ENCODE measurements at regions not wholly inside any gene's neighbourhood (a gene's known extent, or its start where the extent isn't known, plus 50 kb on each side); places are given as distances from the start of the nearest gene placed in this dataset.
A peak's percentile ranks its signal among the peaks of the same experiment; 100 is the strongest.

DNA sequence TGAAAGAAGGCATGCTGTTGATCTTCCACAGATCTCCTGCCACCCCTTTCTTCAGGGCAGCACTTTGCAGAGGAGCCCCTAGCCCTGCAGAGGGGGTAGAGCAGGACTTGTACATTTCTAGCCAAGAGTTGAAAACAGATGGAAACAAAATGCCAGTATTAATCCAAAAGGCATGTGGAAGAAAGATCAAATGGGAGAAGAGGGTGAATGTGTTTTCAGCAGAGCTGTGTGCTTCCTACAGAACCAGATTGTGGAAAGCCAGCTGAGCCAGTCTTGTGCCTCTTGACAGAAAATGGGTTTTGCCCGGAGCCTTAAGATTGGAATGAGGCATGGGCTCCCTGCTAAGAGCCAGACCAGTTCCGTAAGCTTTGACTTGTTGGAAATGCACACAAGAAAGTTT is 105.2 kb upstream of the TSPAN2 start:
- no peak for DNase-seq (ENCODE audit: extremely low spot score)
- WGBS, result 24% methylated on average over 2 of the region's 2 CpGs

DNA sequence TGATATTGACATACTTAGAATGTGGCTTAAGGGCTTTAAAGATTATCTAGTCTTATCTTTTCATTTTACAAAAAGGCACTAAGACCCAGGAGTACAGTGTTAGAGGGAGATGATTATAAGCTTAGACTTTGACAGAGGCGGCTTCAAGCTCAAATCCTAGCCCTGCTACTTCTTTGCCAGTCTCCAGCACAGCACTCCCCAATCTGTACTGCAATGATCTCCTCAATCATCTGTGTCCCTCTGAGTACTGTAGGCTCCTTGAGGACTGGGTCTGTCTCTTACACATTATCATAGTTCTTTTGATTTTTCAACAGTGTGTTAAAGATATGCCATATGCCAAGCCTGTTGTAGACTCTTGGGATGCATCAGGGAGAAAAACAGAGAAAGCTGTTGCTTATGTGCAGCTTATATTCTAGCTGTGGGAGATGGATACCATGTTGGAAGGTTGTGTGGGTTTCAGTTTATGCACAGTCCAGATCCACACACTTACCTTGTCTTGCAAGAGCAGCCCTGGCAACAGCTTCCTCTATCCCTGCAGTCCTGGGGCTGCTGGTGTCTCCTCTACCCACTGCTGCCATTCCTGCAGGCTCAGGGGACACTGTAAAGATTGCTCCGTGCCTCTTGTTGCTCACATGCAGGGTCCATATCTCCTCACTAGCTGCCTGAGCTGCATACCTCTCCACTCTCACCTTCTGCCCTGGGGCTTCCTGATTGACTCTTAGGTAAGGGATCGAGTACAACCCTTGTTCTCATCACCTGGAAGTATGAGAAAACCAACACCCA is 103.9 kb upstream of the TSPAN2 start:
- Histone ChIP-seq H3K27ac (ENCODE audit: low read depth) (no peak overlapping the region), H3K36me3 (ENCODE audit: insufficient read depth) (no peaks in the 10 kb centered on the region), H3K4me3 (ENCODE audit: low read depth, low read length) (no peak overlapping the region), H3K4me1 (ENCODE audit: insufficient read depth) (peaks cover 2% of the 10 kb centered on the region)
- no peak for DNase-seq (ENCODE audit: extremely low spot score)
- 98% methylated on average over 3 of the region's 3 CpGs for WGBS

More for the DNA sequence above, 105.2 kb upstream of the TSPAN2 start:
- H3K4me1 ChIP-seq (ENCODE audit: insufficient read depth), result no peaks in the 10 kb centered on the region
- no peak overlapping the region for H3K27ac ChIP-seq (ENCODE audit: low read depth)
- no peaks in the 10 kb centered on the region for H3K36me3 ChIP-seq (ENCODE audit: insufficient read depth)
- H3K4me3 ChIP-seq (ENCODE audit: low read depth, low read length), result no peak overlapping the region

DNA sequence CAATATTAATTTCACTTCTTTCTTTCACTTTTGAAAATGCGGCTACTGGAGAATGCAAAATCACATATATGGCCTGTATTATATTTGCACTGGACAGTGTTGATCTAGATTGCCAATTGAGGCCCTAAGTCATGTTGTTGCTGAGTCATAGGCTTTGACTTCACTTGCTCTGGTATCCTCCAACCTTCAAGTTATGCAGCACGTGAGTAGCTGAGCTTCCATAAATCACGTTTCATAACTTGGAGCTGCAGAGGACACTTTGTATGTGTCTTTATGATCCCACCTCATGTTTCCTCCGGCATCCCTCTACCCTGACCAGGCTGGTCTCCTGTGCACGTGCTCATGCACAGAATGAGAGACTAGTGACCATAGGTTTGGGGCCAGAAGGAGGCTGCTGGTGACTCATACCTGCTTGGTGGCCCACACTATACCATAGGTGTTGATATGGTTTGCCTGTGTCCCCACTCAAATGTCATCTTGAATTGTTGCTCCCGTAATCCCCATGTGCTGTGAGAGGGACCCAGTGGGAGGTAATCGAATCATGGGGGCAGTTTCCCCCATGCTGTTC is 103.0 kb upstream of the TSPAN2 start:
- WGBS, result 96% methylated on average over 7 of the region's 7 CpGs
- no peaks in the 10 kb centered on the region for H3K36me3 ChIP-seq (ENCODE audit: insufficient read depth)
- H3K4me3 ChIP-seq (ENCODE audit: low read depth, low read length), result no peak overlapping the region
- DNase-seq (ENCODE audit: extremely low spot score), result no peak
- no peak overlapping the region for H3K27ac ChIP-seq (ENCODE audit: low read depth)
- peaks cover 2% of the 10 kb centered on the region for H3K4me1 ChIP-seq (ENCODE audit: insufficient read depth)

DNA sequence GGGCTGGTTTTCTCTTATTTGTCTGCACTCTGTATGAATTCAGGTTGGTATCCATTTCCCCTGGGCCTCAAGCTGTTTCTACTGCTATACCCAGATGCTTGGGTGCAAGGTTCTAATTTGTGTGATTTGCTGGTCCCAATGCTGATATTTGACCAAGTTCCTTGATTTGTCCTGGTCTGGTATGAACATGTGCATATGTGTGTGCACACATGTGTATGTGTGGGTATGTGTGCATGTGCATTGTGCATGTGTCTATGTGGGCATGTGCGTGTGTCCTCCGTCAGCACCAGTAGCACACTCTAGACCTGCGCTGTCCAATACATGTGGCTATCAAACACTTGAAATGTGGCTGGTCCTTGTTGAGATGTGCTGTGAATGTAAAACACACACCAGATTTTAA is 102.4 kb upstream of the TSPAN2 start:
- no peak overlapping the region for H3K27ac ChIP-seq (ENCODE audit: low read depth)
- H3K36me3 ChIP-seq (ENCODE audit: insufficient read depth), result no peaks in the 10 kb centered on the region
- WGBS, result 99% methylated on average over 3 of the region's 3 CpGs
- H3K4me3 ChIP-seq (ENCODE audit: low read depth, low read length), result no peak overlapping the region
- peaks cover 2% of the 10 kb centered on the region for H3K4me1 ChIP-seq (ENCODE audit: insufficient read depth)
- DNase-seq (ENCODE audit: extremely low spot score), result no peak

DNA sequence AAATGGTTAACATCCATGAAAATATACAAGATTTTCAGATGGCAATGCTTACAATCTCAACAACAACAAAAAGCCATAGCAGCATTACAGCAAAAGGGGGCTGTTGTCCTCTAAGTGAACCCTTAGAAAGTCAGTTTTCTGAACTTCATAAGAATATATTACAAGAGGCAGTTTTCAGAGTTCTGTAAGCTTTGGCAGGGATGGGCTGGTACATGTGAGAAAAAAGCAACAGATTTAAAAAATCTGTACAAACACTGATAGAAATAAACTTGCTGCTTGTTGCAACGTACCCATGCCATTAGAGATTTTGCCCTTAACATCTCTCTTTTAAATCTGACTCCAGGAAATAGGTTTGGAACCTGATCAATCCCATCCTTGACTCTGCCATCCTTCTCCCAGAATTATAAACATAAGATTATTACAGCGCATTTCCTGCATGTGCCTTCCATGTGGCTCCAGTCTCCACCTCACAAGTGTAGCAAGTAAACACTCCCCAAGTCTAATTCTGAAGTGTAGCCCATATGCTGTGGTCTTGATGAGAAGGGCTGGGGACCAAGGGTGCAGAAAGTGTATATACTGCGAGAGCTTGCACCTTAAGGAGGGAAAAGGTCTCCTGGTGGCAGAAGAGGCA is 101.4 kb upstream of the TSPAN2 start:
- Histone ChIP-seq H3K4me1 (ENCODE audit: insufficient read depth) (peaks cover 2% of the 10 kb centered on the region), H3K4me3 (ENCODE audit: low read depth, low read length) (no peak overlapping the region), H3K27ac (ENCODE audit: low read depth) (no peak overlapping the region), H3K36me3 (ENCODE audit: insufficient read depth) (no peaks in the 10 kb centered on the region)
- no peak for DNase-seq (ENCODE audit: extremely low spot score)
- WGBS, result 59% methylated on average over 3 of the region's 3 CpGs

DNA sequence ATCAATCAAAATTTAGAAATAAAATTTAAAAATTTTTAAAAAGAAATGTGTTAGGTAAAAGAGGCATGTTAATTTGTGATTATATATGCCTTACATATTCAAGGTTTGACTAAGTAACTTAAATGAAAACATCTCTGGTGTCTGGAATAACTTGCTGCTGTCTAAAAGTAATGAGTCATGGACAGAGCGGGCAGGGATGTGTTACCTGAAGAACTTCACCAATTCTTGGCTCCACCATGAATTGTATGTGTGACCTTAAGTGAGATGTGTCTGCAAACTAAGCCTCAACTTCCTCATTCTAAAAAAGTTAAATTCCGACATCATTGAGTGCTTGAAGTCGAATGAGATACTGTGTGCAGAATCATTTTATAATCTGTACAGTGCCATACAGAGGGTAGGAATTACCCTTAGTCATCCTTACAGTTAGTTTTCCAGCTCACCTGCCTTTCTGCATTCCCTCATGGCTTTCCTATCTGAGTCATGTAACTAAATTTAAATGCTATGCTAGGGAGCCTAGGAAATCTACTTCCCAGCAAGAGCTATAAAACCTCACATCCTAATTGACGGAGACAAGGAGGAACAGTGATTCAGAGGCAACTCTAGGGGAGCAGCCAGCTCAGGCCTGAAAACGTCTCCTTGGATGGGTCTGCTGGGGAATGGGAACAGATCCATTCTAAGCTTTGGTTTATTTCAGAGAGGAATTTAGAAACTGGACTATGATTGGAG is 100.7 kb upstream of the TSPAN2 start:
- H3K4me1 ChIP-seq (ENCODE audit: insufficient read depth), result peaks cover 2% of the 10 kb centered on the region
- H3K4me3 ChIP-seq (ENCODE audit: low read depth, low read length), result no peak overlapping the region

DNA sequence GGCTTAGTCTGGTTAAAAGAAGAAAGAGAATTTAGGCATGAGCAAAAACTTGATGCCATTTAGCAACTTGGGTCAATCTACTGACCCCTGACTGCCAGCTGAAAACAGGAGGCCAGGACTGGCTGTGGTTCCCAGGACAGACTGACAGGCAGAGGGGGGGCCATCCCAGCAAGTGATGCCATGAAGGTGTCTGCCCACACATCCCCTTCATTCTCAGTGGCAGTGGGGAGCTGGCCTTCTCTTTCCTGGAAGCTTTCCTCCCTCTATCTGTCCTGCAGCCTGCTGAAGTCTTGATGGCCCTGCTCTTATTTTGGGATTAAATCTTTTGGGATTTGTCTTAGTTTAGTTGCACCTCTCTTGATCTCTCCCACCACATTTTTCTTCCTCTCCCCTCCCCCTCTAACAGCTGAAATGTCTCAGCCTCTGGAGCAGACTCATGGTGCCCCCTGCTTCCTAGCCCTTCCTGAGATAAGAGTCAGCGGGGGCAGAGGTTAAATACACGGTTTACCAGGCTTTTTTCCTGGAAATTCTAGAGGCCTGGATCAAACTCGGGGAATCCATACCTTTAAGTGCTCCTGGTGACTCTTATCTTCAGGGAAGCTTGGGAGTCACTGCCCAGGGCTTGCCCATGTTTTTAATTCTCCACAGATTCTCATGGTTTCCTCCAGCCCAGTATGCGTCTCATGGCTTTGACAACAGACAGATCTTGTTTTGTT is 99.5 kb upstream of the TSPAN2 start:
- no peak for DNase-seq (ENCODE audit: extremely low spot score)
- 75% methylated on average over 4 of the region's 4 CpGs for WGBS
- no peak overlapping the region for H3K27ac ChIP-seq (ENCODE audit: low read depth)
- H3K4me3 ChIP-seq (ENCODE audit: low read depth, low read length), result no peak overlapping the region
- H3K4me1 ChIP-seq (ENCODE audit: insufficient read depth), result peaks cover 2% of the 10 kb centered on the region
- H3K36me3 ChIP-seq (ENCODE audit: insufficient read depth), result no peaks in the 10 kb centered on the region

More for the DNA sequence above, 100.7 kb upstream of the TSPAN2 start:
- Histone ChIP-seq H3K27ac (ENCODE audit: low read depth) (no peak overlapping the region), H3K36me3 (ENCODE audit: insufficient read depth) (no peaks in the 10 kb centered on the region)
- DNase-seq (ENCODE audit: extremely low spot score), result peak; percentile 57
- WGBS, result 52% methylated on average over 5 of the region's 5 CpGs

DNA sequence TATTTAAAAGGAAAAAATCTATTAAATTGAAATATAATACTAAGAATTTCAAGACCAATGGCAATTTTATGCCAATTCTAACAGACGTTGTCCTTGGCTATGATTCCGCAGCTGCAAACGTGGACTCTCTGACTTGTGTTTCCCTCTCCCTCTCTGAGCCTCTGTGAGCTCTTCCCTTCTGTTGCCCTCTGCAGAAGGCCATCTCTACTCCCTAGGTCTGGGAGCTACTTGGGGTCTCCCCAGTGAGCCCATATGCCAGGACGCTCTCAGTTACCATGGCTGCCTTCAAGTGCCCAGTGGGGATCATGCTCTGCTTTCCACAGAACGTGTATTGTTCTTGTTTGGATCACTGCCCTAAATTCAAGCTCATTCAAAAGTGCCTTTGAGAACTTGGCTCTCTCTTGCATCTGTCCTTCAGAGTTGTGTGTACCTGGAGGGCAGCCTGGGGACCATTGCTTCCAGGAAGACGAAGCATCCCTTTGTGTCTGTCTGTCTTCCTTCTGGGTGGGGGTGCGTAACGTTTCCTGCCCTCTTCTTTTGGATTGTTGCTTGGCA is 97.5 kb upstream of the TSPAN2 start:
- Histone ChIP-seq H3K36me3 (ENCODE audit: insufficient read depth) (no peaks in the 10 kb centered on the region), H3K4me3 (ENCODE audit: low read depth, low read length) (no peak overlapping the region), H3K4me1 (ENCODE audit: insufficient read depth) (peaks cover 2% of the 10 kb centered on the region), H3K27ac (ENCODE audit: low read depth) (no peak overlapping the region)
- DNase-seq (ENCODE audit: extremely low spot score), result no peak
- WGBS, result 83% methylated on average over 8 of the region's 8 CpGs

DNA sequence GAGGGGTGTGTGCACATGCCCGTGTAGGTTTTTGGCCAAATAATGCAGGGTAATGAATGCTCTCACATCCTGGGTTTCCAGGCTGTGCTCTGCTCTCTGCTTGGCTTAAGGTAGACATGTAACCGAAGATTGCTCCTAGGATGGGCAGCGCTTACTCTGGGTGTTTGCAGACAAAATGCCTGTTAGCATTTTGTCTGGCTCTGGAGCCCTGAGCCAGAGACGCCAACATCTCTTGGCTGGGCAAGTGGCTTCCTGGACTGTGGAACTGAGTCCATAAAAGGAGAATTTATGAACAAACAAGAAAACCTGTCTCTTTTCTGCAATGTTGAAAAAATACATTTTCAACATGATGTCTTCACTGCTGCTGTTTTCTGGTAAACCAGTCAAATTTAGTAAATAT is 96.0 kb upstream of the TSPAN2 start:
- H3K4me3 ChIP-seq (ENCODE audit: low read depth, low read length), result no peak overlapping the region
- DNase-seq (ENCODE audit: extremely low spot score), result no peak
- WGBS, result 73% methylated on average over 4 of the region's 4 CpGs
- peaks cover 2% of the 10 kb centered on the region for H3K4me1 ChIP-seq (ENCODE audit: insufficient read depth)
- H3K36me3 ChIP-seq (ENCODE audit: insufficient read depth), result no peaks in the 10 kb centered on the region
- no peak overlapping the region for H3K27ac ChIP-seq (ENCODE audit: low read depth)

DNA sequence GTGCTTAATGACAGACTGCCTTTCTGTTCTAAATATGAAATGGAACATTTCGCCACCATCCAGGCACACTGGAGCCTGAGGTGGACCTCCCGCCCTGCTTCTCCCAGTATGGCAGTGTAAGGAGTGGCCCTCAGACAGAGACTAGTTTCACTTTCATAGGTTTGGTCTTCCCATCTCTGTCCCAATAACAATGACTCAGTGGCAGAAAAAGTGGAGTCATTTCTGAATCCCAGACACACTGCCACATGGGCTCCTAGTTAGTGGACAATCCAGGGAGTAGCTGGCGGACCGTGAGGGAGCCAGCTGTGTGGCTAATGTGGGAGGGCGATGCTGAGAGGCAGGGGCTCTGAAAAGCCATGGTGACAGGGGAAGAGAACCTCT is 95.6 kb upstream of the TSPAN2 start:
- no peak for DNase-seq (ENCODE audit: extremely low spot score)
- Histone ChIP-seq H3K36me3 (ENCODE audit: insufficient read depth) (no peaks in the 10 kb centered on the region), H3K4me3 (ENCODE audit: low read depth, low read length) (no peak overlapping the region), H3K27ac (ENCODE audit: low read depth) (no peak overlapping the region), H3K4me1 (ENCODE audit: insufficient read depth) (peaks cover 2% of the 10 kb centered on the region)
- WGBS, result 95% methylated on average over 5 of the region's 5 CpGs

DNA sequence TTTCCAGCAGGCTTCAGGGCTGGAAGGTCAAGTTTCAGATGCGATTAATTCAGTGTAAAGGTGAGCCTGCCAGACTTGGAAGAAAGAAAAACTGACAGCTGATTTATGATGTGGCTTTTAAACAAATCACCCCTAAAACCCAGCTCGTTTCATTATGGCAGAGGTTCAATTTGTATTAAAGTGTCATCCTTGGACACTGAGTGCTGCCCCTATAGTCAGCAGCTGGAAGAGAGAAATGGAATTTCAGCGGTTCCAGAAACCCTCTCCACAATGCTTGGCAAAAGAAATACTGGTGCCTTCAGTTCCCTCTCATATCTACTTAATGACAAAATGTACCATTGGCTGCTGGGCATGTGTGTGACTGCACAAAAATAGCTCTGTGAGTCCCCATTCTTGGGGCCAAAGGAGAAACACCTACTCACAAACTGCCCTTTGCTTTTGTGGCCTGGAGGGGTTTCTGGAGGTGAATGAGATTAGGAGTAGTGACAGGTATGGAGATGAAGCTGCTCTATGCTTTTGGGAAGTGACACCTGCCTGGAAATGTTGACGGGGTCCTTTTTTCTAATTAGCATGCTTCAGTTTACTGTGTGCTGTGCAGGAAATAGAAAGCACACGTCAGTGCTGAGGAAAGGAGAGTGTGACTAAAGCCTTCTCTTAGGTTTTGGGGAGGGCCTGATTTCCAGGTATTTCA is 95.1 kb upstream of the TSPAN2 start:
- 54% methylated on average over 5 of the region's 5 CpGs for WGBS
- Histone ChIP-seq H3K4me3 (ENCODE audit: low read depth, low read length) (no peak overlapping the region), H3K4me1 (ENCODE audit: insufficient read depth) (peaks cover 2% of the 10 kb centered on the region), H3K27ac (ENCODE audit: low read depth) (no peak overlapping the region), H3K36me3 (ENCODE audit: insufficient read depth) (no peaks in the 10 kb centered on the region)
- no peak for DNase-seq (ENCODE audit: extremely low spot score)

DNA sequence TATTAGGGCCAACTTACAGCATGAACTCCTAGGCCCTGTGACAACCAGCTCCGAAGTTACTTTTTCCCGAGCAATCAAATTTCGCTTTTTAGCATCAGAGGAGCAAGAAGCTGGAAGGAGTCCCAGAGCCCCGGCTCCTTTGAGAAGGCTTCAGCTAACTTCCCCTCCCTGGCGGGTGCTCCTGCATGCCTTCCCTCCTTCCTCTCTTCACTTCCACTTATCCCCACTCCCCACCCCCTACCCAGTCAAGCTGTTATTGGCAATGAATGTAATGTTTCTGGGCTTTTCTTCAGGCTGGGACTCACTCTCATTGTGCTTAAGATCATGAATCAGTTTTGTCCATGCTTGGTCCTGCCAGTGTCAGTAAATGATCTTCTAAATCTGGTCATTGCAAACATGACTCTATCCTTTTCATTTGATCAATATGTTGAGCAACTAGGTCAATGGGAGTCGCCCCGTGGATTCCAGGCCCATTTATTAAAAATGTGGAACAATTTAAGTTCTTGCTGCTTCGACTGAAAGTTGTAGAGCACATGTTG is 94.5 kb upstream of the TSPAN2 start:
- Histone ChIP-seq H3K4me3 (ENCODE audit: low read depth, low read length) (no peak overlapping the region), H3K4me1 (ENCODE audit: insufficient read depth) (peaks cover 1% of the 10 kb centered on the region), H3K36me3 (ENCODE audit: insufficient read depth) (no peaks in the 10 kb centered on the region), H3K27ac (ENCODE audit: low read depth) (no peak overlapping the region)
- DNase-seq (ENCODE audit: extremely low spot score), result peak; percentile 54
- WGBS, result 50% methylated on average over 8 of the region's 8 CpGs

All from urinary bladder (tissue), 3 donors.